Gastroesophageal sphincter (tissue), 3 donors: ENCODE measurements at regions not wholly inside any gene's neighbourhood (a gene's known extent, or its start where the extent isn't known, plus 50 kb on each side); places are given as distances from the start of the nearest gene placed in this dataset.

Source experiments
- CTCF ChIP-seq, 4 experiments: fragments of 200-600 bp in 2 of 4; fragments of 450-650 bp in 2 of 4; sonication (generic) in 1 of 4; IDR thresholded peaks; one replicate each; pipeline ENCODE4 v1.5.1; 2017 to 2019; ENCODE audit warnings: antibody characterized with exemption in 4 of 4, mild to moderate bottlenecking in 2 of 4, moderate library complexity in 2 of 4
- EP300 ChIP-seq: sonication (generic); formaldehyde crosslinking; IDR thresholded peaks from one replicate; pipeline ENCODE4 v1.6.1; 2017; ENCODE audit warnings: antibody characterized with exemption, mild to moderate bottlenecking
- POLR2A ChIP-seq, 2 donors: fragments of 450-650 bp; IDR thresholded peaks; one replicate each; pipeline ENCODE4 v1.6.1; 2017; ENCODE audit warnings: antibody characterized with exemption in 2 of 2, mild to moderate bottlenecking in 2 of 2, moderate library complexity in 1 of 2

GRCh38 chr1:219329578-219329977 lies 155.9 kb downstream of the LYPLAL1 start:
- TF ChIP-seq CTCF (IDR thresholded peaks at IDR 0.05), result no peak
- no peak for TF ChIP-seq POLR2A (IDR thresholded peaks at IDR 0.05)
- TF ChIP-seq EP300, result no peak
